H9 (cell line): ENCODE measurements at regions not wholly inside any gene's neighbourhood (a gene's known extent, or its start where the extent isn't known, plus 50 kb on each side); places are given as distances from the start of the nearest gene placed in this dataset.

Experiments used
- DNase-seq: peaks from one replicate; pipeline ENCODE4 v3.0.0-alpha.2; 2017
- H2AFZ ChIP-seq: one replicate; pipeline ENCODE4 v1.6.1; 2013; ENCODE audit warnings: mild to moderate bottlenecking, low read length, control low read depth, moderate library complexity
- H2AK5ac ChIP-seq: 2 replicates; pipeline ENCODE4 v1.6.1; 2013; ENCODE audit warnings: low read length, control low read depth, mixed read lengths; ENCODE audit not compliant: insufficient read length
- H2BK120ac ChIP-seq: one replicate; pipeline ENCODE4 v1.6.1; 2013; ENCODE audit warnings: low read depth, mild to moderate bottlenecking, low read length, control low read depth, inconsistent platforms; ENCODE audit not compliant: poor library complexity, severe bottlenecking
- H2BK12ac ChIP-seq: 2 replicates; pipeline ENCODE4 v1.6.1; 2013; ENCODE audit warnings: low read length, control low read depth, mixed read lengths, low read depth; ENCODE audit not compliant: insufficient read length
- H2BK15ac ChIP-seq: 2 replicates; pipeline ENCODE4 v1.6.1; 2013; ENCODE audit warnings: low read depth, low read length, control low read depth
- H2BK20ac ChIP-seq: one replicate; pipeline ENCODE4 v1.6.1; 2013; ENCODE audit warnings: low read depth, mild to moderate bottlenecking, low read length, control low read depth, inconsistent platforms; ENCODE audit not compliant: poor library complexity, severe bottlenecking
- H2BK5ac ChIP-seq: 2 replicates; pipeline ENCODE4 v1.6.1; 2013; ENCODE audit warnings: low read length, control low read depth, mixed read lengths; ENCODE audit not compliant: insufficient read length
- H3K14ac ChIP-seq: 2 replicates; pipeline ENCODE4 v1.6.1; 2013; ENCODE audit warnings: low read length, control low read depth; ENCODE audit not compliant: insufficient read depth
- H3K18ac ChIP-seq: 2 replicates; pipeline ENCODE4 v1.6.1; 2013; ENCODE audit warnings: low read depth, mild to moderate bottlenecking, mixed read lengths, low read length, control low read depth; ENCODE audit not compliant: insufficient read length
- H3K23ac ChIP-seq: 2 replicates; pipeline ENCODE4 v1.6.1; 2013; ENCODE audit warnings: low read length, control low read depth, mixed read lengths, low read depth; ENCODE audit not compliant: insufficient read length
- H3K23me2 ChIP-seq: 2 replicates; pipeline ENCODE4 v1.6.1; 2013; ENCODE audit warnings: low read depth, mild to moderate bottlenecking, mixed read lengths, low read length, control low read depth; ENCODE audit not compliant: insufficient read length, poor library complexity, severe bottlenecking
- H3K27ac ChIP-seq: 2 replicates; pipeline ENCODE4 v1.5.1; 2013; ENCODE audit warnings: low read length, control low read depth, mixed read lengths, low read depth; ENCODE audit not compliant: insufficient read length
- H3K27me3 ChIP-seq: 2 replicates; pipeline ENCODE4 v1.6.1; 2013; ENCODE audit warnings: low read length, control low read depth, inconsistent platforms; ENCODE audit not compliant: insufficient read depth
- H3K4ac ChIP-seq: 2 replicates; pipeline ENCODE4 v1.6.1; 2013; ENCODE audit warnings: low read depth, mild to moderate bottlenecking, control low read depth, inconsistent platforms, low read length, moderate library complexity
- H3K4me1 ChIP-seq: 2 replicates; pipeline ENCODE4 v1.6.1; 2013; ENCODE audit warnings: low read length, control low read depth, inconsistent platforms; ENCODE audit not compliant: insufficient read depth
- H3K4me2 ChIP-seq: 2 replicates; pipeline ENCODE4 v1.6.1; 2013; ENCODE audit warnings: low read length, control low read depth, mixed read lengths; ENCODE audit not compliant: insufficient read length, insufficient read depth
- H3K56ac ChIP-seq: 2 replicates; pipeline ENCODE4 v1.6.1; 2013; ENCODE audit warnings: low read depth, mild to moderate bottlenecking, mixed read lengths, low read length, control low read depth; ENCODE audit not compliant: insufficient read length
- H3K79me1 ChIP-seq: 2 replicates; pipeline ENCODE4 v1.6.1; 2013; ENCODE audit warnings: low read depth, mild to moderate bottlenecking, moderate library complexity, low read length, control low read depth, inconsistent platforms; ENCODE audit not compliant: insufficient read depth, poor library complexity, severe bottlenecking
- H3K79me2 ChIP-seq: 2 replicates; pipeline ENCODE4 v1.6.1; 2013; ENCODE audit warnings: low read length, control low read depth, inconsistent platforms; ENCODE audit not compliant: insufficient read depth
- H3K9ac ChIP-seq: 2 replicates; pipeline ENCODE4 v1.6.1; 2013; ENCODE audit warnings: low read length, control low read depth, mixed read lengths; ENCODE audit not compliant: insufficient read length; ENCODE audit errors: extremely low read depth
- H3K9me3 ChIP-seq: one replicate; pipeline ENCODE4 v1.6.1; 2013; ENCODE audit warnings: low read depth, low read length, inconsistent platforms; ENCODE audit not compliant: control insufficient read depth
- H3T11ph ChIP-seq: one replicate; pipeline ENCODE4 v1.6.1; 2013; ENCODE audit warnings: mild to moderate bottlenecking, low read length, control low read depth, inconsistent platforms
- H4K20me1 ChIP-seq: one replicate; pipeline ENCODE4 v1.6.1; 2013; ENCODE audit not compliant: control insufficient read depth, insufficient read length, insufficient read depth
- H4K5ac ChIP-seq: 2 replicates; pipeline ENCODE4 v1.6.1; 2013; ENCODE audit warnings: low read depth, mild to moderate bottlenecking, mixed read lengths, low read length, control low read depth; ENCODE audit not compliant: insufficient read length
- H4K8ac ChIP-seq: replicated peaks from 2 replicates; pipeline ENCODE4 v1.6.1; 2013; ENCODE audit warnings: low read length, control low read depth, mixed read lengths, low read depth; ENCODE audit not compliant: insufficient read length
- H4K91ac ChIP-seq: 2 replicates; pipeline ENCODE4 v1.6.1; 2013; ENCODE audit warnings: low read depth, mild to moderate bottlenecking, moderate library complexity, mixed read lengths, low read length, control low read depth; ENCODE audit not compliant: insufficient read length
- H3K27ac Mint-ChIP-seq, 3 experiments: 2 replicates in 2 of 3; 3 replicates in 1 of 3; pipeline ENCODE4 v1.8.0; 2020 to 2021; ENCODE audit warnings: mixed read lengths in 3 of 3, mild to moderate bottlenecking in 1 of 3, moderate library complexity in 1 of 3
- H3K27me3 Mint-ChIP-seq: 2 replicates; pipeline ENCODE4 v1.8.0; 2021; ENCODE audit warnings: low read depth, mild to moderate bottlenecking, moderate library complexity, mixed read lengths
- H3K36me3 Mint-ChIP-seq, 3 experiments: 2 replicates in 2 of 3; 3 replicates in 1 of 3; pipeline ENCODE4 v1.8.0; 2020 to 2021; ENCODE audit warnings: low read depth in 3 of 3, mixed read lengths in 3 of 3; ENCODE audit not compliant: insufficient read depth in 1 of 3
- H3K4me1 Mint-ChIP-seq, 2 experiments: 2 replicates each; pipeline ENCODE4 v1.8.0; 2020; ENCODE audit warnings: mixed read lengths in 2 of 2
- H3K4me3 Mint-ChIP-seq, 2 experiments: 2 replicates in 1 of 2; 3 replicates in 1 of 2; pipeline ENCODE4 v1.8.0; 2020 to 2021; ENCODE audit warnings: mild to moderate bottlenecking in 2 of 2, mixed read lengths in 2 of 2, moderate library complexity in 1 of 2
- H3K9me3 Mint-ChIP-seq, 2 experiments: 2 replicates in 1 of 2; 3 replicates in 1 of 2; pipeline ENCODE4 v1.8.0; 2020; ENCODE audit warnings: mild to moderate bottlenecking in 2 of 2, mixed read lengths in 2 of 2, moderate library complexity in 1 of 2
- CTCF ChIP-seq: fragments of 200-600 bp; sonication (generic); conservative IDR thresholded peaks from 3 replicates; pipeline ENCODE4 v1.8.0; 2021; ENCODE audit warnings: antibody characterized with exemption, mild to moderate bottlenecking
- WGBS: extraction: QIAGEN DNeasy Blood & Tissue Kit; methylation state at CpG from one replicate; pipeline ENCODE4 v1.1.7; 2013; ENCODE audit warnings: missing lambda C conversion rate, low lambda C conversion rate, mixed read lengths; ENCODE audit not compliant: insufficient read length; ENCODE audit errors: extremely low coverage; 5-methylcytosine and 5-hydroxymethylcytosine counted together

DNA sequence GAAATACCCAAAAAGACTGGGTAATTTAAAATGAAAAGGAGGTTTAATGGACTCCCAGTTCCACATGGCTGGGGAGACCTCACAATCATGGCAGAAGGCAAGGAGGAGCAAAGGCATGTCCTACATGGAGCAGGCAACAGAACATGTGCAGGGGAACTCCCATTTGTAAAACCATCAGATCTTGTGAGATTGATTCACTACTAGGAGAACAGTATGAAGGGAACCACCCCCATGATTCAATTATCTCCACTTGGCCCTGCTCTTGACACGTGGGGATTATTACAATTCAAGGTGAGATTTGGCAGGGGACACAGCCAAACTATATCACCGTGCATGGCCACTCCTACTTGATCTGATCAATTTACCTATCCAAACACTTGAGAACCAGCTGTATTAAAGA lies 131.5 kb upstream of the LDB2 start:
- H3K27ac ChIP-seq, result no peak overlapping the region
- H3K9me3 Mint-ChIP-seq, result peaks cover 0 to 1% of the 10 kb centered on the region in 2 experiments; a peak in 1 of 5 replicates

More for the DNA sequence above, 131.5 kb upstream of the LDB2 start:
- H3K14ac ChIP-seq, result no peak overlapping the region
- H2BK15ac ChIP-seq, result no peak overlapping the region
- H3K9ac ChIP-seq, result no peak overlapping the region
- H4K20me1 ChIP-seq, result no peaks in the 10 kb centered on the region
- no peak overlapping the region for H3K27ac Mint-ChIP-seq
- H4K8ac ChIP-seq, result no peak overlapping the region
- no peak overlapping the region for H3K4ac ChIP-seq
- no peak overlapping the region for H2BK20ac ChIP-seq
- peaks cover 0 to 3% (median 0%) of the 10 kb centered on the region in 3 experiments; a peak in 4 of 7 replicates for H3K36me3 Mint-ChIP-seq
- no peak overlapping the region for H3K56ac ChIP-seq
- H2BK5ac ChIP-seq, result no peak overlapping the region
- H3K23ac ChIP-seq, result no peak overlapping the region
- H3K9me3 ChIP-seq, result no peaks in the 10 kb centered on the region
- no peak overlapping the region for H4K91ac ChIP-seq
- H3K4me3 Mint-ChIP-seq, result no peak overlapping the region
- H2AK5ac ChIP-seq, result no peak overlapping the region
- DNase-seq, result no peak
- no peak for TF ChIP-seq CTCF
- no peaks in the 10 kb centered on the region for H3K23me2 ChIP-seq
- no peak overlapping the region for H3T11ph ChIP-seq
- no CpG with 5 or more reads among the region's 2 CpGs for WGBS
- H2BK12ac ChIP-seq, result no peak overlapping the region
- no peaks in the 10 kb centered on the region for H3K79me1 ChIP-seq
- H4K5ac ChIP-seq, result no peak overlapping the region
- no peak overlapping the region for H3K18ac ChIP-seq
- no peak overlapping the region for H2AFZ ChIP-seq
- peaks cover 29 to 40% of the 10 kb centered on the region in 2 experiments for H3K4me1 Mint-ChIP-seq
- H3K27me3 ChIP-seq, result no peaks in the 10 kb centered on the region
- peaks cover 10% of the 10 kb centered on the region for H3K27me3 Mint-ChIP-seq
- peaks cover 10% of the 10 kb centered on the region for H3K4me1 ChIP-seq
- H3K4me2 ChIP-seq, result no peak overlapping the region
- no peaks in the 10 kb centered on the region for H3K79me2 ChIP-seq
- H2BK120ac ChIP-seq, result no peak overlapping the region
